IPS-18c (cell line): ENCODE measurements at regions not wholly inside any gene's neighbourhood (a gene's known extent, or its start where the extent isn't known, plus 50 kb on each side); places are given as distances from the start of the nearest gene placed in this dataset.

Experiments used
- H3K4me3 ChIP-seq: 2 replicates; pipeline ENCODE4 v1.7.0; 2013; ENCODE audit warnings: low read depth, mild to moderate bottlenecking, low read length, moderate library complexity; ENCODE audit not compliant: insufficient read depth
- H3K9me3 ChIP-seq: one replicate; pipeline ENCODE4 v1.6.1; 2013; ENCODE audit warnings: mild to moderate bottlenecking, low read length, moderate library complexity; ENCODE audit not compliant: control insufficient read depth, insufficient read depth

DNA sequence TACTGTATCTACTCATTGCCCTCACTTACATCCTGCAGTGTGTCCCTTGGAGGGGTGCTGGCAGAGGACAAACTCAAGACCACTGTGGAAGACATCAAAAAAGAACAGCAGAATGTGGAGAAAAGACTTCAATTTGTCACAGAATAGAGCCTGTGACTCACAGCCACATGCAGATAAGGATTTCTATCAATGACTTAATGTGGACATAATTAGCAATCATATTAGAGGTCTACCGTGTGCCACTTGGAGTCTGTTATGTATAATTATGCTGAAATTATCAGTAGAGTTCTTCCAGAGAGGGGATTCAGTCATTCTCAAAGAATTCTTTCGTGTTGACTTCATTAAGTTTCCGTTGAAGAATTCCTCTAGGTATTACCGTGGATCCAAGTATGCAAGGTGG lies 473.5 kb downstream of the MIAT start:
- peaks cover 3% of the 10 kb centered on the region for H3K9me3 ChIP-seq
- H3K4me3 ChIP-seq = no peak overlapping the region

- no peak overlapping the region for H3K4me3 ChIP-seq
- H3K9me3 ChIP-seq = peaks cover 3% of the 10 kb centered on the region
Observed at GRCh38 chr22:27131346-27131745, 474.0 kb downstream of the MIAT start.

- peaks cover 7% of the 10 kb centered on the region for H3K9me3 ChIP-seq
- H3K4me3 ChIP-seq = no peak overlapping the region
Observed at GRCh38 chr22:27132400-27132799, 475.0 kb downstream of the MIAT start.

DNA sequence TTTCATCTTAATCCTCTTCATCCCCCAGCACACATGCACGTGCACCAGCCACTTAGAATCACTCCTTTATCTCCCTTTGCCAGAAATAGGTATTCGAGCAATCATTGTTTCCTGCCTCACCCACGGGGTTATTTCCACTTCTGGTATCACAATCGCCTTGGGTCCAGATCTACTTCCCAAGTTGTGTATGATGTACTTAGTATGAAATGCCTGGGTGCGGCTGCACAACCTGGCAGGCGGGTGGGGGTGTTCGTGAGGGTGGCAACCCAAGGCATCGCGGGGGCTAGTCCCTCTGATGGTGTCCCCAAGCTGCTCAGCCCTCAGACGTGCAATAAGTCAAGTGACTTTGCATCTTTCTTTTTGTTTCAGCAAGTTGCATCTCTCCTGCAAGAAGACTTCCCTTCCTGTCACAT lies 475.6 kb downstream of the MIAT start:
- H3K4me3 ChIP-seq = no peak overlapping the region
- H3K9me3 ChIP-seq = peaks cover 7% of the 10 kb centered on the region

- H3K4me3 ChIP-seq = no peak overlapping the region
- H3K9me3 ChIP-seq = peaks cover 7% of the 10 kb centered on the region
Observed at GRCh38 chr22:27133681-27134314, 476.4 kb downstream of the MIAT start.

GRCh38 chr22:27134315-27134701 lies 476.9 kb downstream of the MIAT start:
- no peak overlapping the region for H3K4me3 ChIP-seq
- peaks cover 7% of the 10 kb centered on the region for H3K9me3 ChIP-seq

DNA sequence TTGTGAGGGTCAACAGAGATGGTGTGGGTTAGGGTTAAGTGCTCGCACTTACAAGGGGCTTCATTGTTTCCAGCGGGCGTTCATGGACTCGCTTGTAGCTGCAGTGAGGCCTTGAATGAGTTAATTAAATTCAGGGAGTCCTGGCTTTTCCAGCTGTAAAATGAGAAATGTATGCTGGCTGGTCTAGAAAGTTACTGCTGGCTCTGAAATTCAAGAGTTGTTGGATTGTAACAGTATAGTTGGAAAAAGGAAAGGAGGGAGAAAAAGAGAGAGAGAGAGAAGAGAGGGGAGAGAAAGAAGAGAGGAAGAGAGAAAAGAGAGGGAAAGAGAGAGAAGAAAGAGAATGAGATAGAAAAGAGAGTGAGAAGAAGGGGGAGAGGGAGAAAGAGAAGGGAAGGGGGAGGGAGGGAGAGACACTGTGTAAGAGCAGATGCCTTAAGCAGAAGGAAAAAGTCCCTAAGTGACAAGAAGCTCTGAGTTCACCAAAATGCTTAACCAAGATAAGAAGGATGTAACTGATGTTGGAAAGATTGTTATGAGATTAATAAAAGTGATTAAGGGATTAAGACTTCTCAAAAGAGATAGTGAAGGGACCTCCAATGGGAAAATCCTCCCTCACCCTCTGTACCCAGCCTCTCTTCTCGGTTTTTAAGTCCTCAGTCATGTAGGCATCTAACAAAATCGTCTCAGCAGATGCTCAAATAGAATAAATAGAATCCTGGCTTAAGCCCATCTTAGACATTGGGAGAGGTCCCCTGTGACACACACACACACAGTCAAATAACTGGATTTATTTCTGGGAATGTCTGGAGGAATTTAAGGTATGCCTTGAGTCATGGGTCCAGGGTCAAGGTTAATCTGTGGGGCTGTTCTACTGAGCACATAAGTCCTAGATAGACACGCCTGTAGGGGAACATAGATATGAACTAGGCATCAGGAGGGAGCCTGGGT lies 477.9 kb downstream of the MIAT start:
- peaks cover 7% of the 10 kb centered on the region for H3K9me3 ChIP-seq
- H3K4me3 ChIP-seq = no peak overlapping the region

GRCh38 chr22:27136596-27136995 lies 479.2 kb downstream of the MIAT start:
- no peak overlapping the region for H3K4me3 ChIP-seq

DNA sequence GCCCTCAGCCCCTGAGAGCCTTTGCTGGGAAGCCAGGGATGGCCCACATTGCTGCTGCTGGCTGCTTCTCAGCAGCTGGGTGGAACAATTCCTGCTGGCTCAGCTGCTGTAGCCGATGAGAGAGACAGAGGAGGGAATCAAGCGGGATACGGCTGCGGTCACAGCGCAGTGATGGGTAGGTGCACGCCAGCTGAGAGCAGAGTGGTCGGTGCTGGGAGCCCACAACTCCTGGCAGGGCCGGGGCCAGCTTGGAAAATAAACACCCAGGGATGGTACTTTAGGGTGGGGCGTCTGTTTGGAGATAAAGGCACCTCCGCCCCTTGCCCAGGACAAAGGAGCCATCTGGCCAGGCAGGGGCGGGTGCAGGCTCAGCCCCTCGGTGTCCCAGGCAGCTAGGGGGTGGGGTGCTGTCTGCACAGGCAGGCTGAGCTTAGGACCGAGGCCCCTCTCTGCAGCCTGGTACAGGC lies 480.5 kb downstream of the MIAT start:
- no peak overlapping the region for H3K4me3 ChIP-seq
- peaks cover 6% of the 10 kb centered on the region for H3K9me3 ChIP-seq

More at GRCh38 chr22:27136596-27136995, 479.2 kb downstream of the MIAT start:
- H3K9me3 ChIP-seq = peaks cover 7% of the 10 kb centered on the region

DNA sequence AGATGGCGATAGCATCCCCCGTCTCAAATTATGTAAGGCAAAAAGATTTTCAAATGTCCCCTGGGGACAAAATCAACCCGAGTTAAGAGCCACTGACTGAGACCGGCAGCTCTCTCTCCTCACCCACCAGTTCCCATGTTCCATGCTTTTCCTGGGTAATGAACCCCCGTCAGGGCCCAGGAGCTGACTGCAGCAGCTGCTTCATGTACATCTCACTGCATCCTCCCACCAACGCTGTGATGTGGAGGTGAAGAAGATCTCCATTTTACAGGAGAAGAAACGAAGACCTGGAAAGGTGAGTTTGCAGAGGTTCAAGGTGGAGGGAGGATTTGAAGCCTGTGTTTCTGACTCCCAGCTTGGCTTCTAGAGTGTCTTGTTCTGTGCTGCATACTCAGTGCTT lies 481.1 kb downstream of the MIAT start:
- H3K4me3 ChIP-seq = no peak overlapping the region
- H3K9me3 ChIP-seq = peaks cover 4% of the 10 kb centered on the region

DNA sequence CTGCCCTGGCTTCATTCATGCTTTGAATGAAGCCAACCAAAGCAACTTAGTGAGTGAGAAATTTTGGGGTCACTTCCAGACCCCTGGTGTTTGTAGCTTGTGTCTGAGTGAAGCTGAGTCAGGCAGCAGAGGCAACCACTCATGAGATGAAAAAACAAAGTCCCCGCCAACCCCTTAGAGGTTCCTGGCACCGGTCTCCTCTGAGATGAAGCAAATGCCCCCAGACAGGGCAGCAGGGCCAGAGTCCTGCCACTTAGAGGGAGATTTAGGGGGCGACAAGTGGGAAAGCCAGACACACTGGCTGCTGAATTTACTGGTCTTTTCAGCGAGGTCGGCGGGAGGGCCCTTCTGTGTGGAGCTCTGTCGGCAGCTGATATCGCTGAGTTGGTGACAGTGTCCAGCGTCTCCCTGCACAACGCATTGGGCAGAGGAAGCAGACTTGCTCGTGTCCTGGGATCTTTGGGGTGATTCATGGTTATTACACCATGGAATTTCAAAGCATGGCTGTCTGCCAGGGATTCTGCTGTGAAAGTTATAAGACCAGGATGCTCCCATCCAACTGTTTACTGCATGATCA lies 482.6 kb downstream of the MIAT start:
- Histone ChIP-seq H3K9me3 (peaks cover 4% of the 10 kb centered on the region), H3K4me3 (no peak overlapping the region)

- no peaks in the 10 kb centered on the region for H3K9me3 ChIP-seq
- H3K4me3 ChIP-seq = no peak overlapping the region
Observed at GRCh38 chr22:27142286-27142685, 484.9 kb downstream of the MIAT start.

GRCh38 chr22:27144321-27144720 lies 486.9 kb downstream of the MIAT start:
- Histone ChIP-seq H3K9me3 (no peaks in the 10 kb centered on the region), H3K4me3 (no peak overlapping the region)

- Histone ChIP-seq H3K9me3 (no peaks in the 10 kb centered on the region), H3K4me3 (no peak overlapping the region)
Observed at GRCh38 chr22:27146866-27147633, 489.7 kb downstream of the MIAT start.

DNA sequence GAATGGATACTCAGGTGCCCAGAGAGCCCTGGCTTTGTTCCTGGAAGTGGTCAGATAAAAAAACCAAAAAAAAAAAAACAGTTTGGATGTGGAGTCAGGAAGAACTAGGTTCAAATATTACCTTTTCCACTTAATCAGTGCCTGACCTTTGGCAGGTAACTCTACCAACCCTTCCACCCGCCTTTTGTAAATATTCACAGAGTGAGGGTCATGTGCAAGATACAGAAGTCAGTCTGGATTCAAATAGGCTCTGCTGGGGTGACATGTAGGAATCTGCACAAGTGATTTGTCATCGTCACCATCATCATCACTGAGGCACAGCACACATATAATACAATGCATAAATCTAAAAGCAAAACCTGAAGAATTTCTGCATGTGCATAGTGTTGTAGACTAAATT lies 490.7 kb downstream of the MIAT start:
- no peak overlapping the region for H3K4me3 ChIP-seq

GRCh38 chr22:27148886-27149470 lies 491.6 kb downstream of the MIAT start:
- Histone ChIP-seq H3K4me3 (no peak overlapping the region; the same call in 1 of the 2 replicates), H3K9me3 (no peaks in the 10 kb centered on the region)

More for the DNA sequence above, 490.7 kb downstream of the MIAT start:
- no peaks in the 10 kb centered on the region for H3K9me3 ChIP-seq
